GM21390 (cell line): ENCODE measurements at regions not wholly inside any gene's neighbourhood (a gene's known extent, or its start where the extent isn't known, plus 50 kb on each side); places are given as distances from the start of the nearest gene placed in this dataset.
"Not testable (repeated sequence)": the region's sequence is repeated elsewhere in the genome, so short reads cannot be mapped to it uniquely, and the experiment has no call there.

Experiments
- ATAC-seq: cut with Tn5 transposase; IDR thresholded peaks from one replicate; pipeline ENCODE4 v1.9.1; 2021; ENCODE audit not compliant: unreplicated experiment

DNA sequence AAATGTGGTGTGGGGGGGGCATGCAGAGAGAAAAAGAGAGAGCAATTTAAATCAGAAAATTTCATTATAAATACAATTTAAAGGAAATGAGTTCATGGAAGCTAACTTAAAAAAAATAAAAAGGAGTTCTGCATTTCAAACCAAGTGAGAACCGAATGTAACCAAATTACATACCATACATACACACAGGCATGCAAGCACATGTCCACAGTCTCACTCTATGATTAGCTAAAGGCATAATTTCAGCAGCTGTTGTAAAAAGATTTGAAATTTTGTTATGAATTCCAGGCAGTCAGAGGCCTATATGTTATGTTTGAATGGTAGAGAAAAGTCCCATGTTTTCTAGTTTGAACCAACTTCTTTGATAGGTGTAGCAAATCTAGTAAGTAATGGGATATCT, 611.6 kb upstream of the ADGRL3 start:
- ATAC-seq: no peak

DNA sequence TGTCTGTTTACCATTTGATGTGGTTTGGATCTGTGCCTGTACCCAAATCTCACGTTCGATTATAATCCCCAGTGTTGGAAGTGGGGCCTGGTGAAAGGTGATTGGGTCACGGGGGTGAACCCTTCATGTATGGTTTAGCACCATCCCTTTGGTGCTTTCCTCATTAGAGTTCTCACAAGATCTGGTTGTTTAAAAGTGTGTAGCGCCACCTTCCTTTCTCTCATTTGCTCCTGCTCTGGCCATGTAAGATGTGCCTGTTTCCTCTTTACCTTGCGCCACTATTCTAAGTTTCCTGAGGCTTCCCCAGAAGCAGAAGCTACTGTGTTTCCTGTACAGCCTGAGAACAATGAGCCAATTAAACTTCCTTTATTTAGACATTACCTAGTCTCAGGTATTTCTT, 610.7 kb upstream of the ADGRL3 start:
- no peak for ATAC-seq

DNA sequence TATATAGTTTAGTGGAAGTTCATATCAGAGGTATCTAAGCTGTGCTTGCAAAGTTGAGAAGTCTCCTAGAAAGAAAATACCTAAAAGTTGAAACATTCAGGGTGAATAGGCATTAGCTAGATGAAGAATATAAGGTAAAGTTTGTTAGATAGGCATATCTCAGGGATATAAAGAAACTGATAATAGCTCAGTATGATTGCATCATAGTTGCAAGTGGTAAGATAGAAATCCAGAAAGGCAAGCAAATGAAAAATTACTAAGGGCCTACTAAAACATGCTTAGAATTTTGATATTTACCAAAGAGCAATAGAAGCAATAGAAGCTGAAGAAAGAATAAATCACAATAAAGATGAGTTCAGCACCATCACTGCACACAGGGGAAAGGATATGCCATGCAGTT, 610.0 kb upstream of the ADGRL3 start:
- no peak for ATAC-seq

DNA sequence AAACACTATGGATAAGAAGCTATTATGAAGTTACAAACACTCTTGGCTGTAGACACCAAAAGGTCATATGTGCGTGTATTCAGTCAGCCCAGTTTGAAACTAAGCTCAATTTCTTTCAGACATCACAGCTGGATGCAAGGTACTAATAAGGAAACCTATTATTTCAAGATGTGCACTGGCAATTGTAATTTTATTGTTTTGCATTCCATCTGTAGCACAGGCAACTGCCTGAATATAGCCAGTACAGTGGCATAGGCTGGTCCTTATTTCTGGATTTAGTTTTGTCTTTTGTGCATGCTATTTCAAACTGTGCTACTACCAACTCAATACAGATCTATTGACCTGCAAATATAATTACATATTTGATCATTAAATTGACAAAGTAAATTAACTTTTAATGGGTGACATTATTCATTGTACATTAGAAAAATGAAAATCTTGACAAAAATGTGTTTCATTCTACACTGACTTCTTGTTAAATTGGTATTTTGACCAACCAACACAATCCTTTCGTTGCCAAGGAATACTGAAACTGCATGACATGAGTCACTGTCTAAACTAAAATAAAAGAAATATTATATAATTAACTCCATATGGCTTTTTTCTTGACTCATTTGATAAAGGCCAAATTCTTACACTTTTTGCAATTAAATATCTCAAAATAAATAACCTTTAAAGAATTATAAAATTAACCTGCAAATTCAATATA, 594.3 kb upstream of the ADGRL3 start:
- no peak for ATAC-seq

DNA sequence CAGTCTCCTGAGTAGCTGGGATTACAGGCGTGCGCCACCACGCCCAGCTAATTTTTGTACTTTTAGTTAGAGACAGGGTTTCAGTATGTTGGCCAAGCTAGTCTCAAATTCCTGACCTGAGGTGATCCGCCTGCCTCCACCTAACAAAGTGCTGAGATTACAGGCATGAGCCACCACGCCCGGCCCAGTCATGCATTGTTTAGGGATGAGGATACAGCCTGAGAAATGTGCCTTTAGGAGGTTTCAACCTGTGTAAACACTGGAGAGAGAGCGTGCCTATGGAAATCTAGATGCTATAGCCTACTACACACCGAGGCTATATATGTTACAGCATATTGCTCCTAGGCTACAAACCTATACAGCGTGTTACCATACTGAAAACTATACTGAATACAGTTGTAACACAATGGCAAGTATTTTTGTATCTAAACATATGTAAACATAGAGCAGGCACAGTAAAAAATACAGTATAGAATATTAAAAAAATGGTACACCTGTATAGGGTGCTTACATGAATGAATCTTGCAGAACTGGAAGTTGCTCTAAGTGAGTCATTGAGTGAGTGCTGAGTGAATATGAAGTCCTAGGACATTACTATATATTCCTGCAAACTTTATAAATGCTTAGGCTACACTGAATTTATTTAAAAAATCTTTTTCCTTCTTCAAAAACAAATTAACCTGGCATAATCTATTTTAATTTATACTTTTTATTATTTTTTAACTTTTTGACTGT, 588.2 kb upstream of the ADGRL3 start:
- no peak for ATAC-seq

DNA sequence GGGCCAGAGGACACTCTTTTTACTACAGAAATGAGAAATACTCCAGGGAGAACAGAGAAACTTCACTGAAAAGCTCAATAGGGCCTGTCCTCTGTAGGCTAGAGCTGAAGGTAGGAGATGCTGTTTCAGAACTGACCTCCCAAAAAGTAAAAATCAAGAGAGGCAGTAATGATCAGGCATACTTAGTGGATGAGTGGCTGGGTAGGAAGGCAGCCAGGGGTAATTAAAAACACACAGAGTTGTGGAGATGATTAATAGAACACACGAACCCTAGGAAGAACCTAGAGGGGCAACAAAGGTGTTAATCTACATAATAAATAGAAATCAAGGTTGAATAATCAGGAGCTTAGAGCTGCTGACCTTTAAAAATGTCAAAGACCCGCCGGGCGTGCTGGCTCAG, 582.4 kb upstream of the ADGRL3 start:
- ATAC-seq: no peak

DNA sequence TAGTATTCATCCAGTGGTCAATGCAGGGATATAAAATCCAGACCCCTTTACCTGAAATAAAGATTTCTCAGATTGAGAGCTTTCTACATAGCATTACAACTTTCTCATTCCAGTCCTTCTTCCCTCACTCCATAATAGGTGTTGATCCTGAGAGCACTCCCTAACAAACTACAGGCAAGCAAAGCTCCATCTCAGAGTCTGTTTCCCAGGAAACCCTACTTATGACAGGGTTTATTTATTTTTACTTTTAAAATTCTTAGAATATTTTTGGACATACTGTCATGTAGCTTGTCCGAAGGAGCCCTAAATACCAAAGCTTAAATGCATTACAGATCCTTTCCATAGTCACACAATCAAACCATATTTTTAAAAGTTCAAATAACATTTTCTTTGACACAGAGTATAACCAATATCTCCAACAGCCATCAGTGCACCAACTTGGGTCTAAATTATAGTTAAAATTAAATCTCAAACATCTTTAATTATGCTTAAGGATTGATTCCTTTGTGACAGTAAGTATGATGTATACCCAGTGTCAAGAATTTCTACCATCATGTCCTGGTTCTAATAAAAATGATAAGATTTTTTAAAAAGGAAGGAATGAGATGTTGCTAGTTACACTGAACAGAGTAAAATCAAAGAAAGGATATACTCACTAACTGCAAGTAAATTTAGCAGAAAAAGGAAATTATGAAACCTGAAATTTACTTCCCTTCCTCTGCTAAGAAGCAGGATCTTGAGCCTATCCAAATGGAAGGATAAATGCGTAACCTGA, 580.4 kb upstream of the ADGRL3 start:
- ATAC-seq: no peak

DNA sequence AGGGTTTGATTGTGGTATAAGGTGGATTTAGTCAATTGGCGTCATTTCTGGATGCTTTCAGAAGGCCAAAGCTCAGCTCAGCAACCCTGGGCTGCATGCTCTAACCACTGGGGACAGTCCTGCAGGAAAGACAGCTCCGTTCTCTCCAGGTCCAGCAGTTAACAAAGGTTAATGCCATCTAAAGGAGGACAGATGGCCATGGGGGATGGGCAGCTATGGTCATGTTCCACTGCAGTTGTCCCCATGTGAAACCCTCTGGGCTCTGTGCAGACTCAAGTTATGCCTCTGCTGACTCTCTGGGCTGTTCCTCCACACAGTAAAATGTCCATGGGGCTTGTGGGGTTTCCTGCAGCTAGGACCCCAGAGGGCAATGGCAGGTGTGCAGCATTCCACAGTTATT, 562.1 kb upstream of the ADGRL3 start:
- no peak for ATAC-seq

DNA sequence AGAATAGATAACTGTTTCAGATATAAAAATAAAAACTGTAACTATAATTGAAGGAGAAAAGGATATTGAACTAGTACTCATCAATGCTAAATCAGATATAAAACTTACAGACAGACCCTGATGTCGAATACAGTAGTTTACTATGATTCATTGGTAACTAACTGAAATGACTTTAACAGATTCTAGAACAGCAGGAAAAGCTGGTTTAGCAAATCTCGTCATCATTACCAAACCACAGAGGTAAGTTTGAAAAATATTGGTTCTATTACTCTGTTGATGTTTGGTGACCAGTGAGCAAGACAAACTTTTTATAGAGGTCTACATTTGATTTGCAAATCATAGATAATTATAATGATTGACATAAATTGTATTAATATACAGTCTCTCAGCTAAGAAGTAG, 551.4 kb upstream of the ADGRL3 start:
- no peak for ATAC-seq

DNA sequence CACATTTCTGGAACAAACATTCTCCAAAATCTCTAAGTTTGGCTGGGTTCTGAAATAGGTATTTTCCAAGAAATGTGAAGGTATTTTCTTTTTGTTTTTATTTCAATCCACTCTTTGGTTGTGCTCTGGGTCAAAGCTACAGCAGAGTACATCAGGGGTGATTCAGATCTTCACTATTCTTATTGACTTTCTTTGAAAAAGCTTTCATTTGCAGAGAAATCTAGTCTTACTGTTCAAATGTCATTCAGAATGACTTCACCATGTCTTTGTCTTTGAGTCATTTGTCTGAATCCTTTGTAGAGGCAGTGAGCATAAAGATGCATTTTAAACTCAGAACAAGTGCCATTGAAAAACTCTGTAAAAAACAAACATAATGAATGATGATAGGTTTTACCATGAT, 547.2 kb upstream of the ADGRL3 start:
- no peak for ATAC-seq

DNA sequence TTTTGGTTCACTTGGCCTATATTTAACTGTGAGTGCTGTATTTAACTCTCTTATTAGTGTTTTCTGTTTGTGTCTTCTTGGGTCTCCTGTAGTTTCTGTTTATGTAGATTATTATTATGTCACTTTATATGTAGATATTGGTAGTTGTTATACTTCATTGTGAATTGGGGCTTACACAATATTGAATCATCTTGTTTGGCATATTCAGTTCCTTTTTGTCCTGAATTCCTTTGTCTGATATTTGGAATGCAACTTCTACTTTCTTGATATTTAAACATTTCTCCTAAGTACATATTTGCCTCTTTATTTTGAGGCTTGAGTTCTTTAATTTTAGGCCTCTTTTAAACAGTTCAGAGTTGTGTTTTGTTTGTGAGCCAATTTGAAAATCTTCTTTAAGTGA, 544.8 kb upstream of the ADGRL3 start:
- ATAC-seq: no peak

DNA sequence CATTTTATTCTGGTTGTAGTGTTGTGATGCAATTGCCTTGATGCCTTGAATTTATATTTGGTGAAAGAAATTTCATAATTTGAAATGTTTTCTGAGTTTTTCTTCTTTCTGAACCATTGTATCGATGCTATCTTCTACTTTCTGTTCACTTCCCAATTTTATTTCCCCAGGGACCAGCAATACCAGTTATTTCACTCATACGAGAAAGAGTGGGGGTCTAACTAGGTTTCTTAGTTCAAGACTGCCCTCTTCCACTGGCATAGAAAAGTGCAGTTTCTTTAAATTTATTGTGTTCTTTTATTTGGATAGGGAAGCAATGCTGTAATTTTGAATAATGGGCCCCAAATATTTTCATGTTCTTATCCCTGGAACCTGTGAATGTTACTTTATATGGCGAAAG, 544.0 kb upstream of the ADGRL3 start:
- no peak for ATAC-seq

DNA sequence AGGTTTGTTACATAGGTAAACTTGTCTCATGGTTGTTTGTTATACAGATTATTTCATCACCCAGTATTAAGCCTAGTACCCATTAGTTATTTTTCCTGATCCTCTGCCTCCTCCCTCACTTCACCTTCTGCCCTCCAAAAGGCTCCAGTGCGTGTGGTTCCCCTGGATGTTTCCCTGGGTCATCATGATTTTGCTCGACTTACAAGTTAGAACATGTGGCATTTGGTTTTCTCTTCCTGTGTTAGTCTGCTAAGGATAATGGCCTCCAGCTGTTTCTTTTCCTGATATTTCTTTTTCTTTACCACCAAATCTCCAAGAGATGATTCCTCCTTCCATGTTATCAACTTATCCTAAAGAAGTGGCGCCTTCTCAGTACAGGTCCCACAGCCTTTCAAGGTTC, 543.1 kb upstream of the ADGRL3 start:
- ATAC-seq: no peak

DNA sequence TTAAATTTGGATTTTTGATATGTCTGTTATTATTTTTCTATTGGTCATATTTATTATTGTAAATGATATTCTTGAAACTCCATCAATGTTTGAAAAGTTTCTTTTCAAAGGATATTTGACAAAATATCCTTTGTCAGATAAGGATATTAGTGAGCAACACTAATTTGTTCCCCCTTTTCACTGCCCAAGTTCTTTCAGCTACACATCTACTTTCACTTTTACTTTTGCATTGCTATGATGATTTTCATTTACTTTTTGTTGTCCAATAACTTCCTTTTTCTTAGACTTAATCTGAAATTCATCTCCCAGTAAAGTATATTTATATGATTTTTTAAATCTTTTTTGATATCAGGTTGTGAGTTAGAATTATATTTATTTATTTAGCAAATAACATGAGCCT, 542.3 kb upstream of the ADGRL3 start:
- no peak for ATAC-seq

DNA sequence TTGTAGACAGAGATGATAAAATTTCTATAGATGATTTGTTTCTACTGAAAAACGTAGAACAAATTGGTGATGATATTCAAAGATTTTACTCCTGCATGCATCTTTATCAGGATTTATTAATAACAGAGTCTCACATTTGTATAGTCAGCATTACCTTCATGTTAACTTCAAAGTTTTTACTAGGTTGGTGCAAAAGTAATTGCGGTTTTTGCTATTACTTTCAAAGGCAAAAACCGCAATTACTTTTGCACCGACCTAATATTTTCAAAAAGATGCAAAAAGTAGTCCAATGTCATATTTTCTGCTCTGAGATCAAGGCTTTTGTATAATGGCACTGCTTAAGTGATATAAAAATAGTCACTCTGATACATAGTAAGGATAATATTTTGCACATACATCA, 536.4 kb upstream of the ADGRL3 start:
- no peak for ATAC-seq

DNA sequence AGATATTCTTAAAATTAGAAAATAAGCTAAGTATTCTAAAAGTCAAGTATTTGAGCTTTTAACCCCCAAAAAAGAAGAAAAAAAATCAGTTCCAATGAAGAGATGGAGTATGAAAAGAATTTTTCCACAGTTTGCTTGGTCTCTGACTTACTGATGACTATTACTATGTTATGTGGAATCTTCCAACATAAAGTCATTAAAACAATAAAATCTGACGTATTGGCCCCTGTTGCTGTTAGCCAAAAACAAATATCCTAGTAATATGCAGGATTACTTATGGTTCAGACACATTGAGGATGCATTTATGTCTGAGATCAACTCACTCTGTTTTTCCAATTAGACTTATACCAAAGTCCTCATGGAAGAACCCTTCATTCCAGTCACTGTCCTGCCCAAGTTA, 517.2 kb upstream of the ADGRL3 start:
- no peak for ATAC-seq

DNA sequence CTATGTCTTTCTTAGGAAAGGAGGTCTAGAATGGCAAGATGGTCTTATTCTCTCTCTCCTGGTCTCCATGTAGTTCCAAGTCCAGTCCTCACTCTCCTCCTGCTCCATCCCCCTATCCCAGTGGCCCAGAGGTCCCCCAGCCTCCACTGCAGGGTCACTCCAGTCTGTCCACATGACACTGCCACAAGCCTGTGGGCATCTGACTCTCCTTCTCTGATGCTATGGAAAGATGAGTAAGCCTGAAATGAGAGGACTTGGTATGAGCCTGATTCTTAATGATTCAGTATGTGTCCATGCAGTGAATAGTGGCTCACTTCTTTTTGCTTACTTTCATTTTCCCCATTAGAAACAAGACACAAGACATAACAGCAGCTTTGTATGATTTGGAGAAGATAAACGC, 516.8 kb upstream of the ADGRL3 start:
- no peak for ATAC-seq

DNA sequence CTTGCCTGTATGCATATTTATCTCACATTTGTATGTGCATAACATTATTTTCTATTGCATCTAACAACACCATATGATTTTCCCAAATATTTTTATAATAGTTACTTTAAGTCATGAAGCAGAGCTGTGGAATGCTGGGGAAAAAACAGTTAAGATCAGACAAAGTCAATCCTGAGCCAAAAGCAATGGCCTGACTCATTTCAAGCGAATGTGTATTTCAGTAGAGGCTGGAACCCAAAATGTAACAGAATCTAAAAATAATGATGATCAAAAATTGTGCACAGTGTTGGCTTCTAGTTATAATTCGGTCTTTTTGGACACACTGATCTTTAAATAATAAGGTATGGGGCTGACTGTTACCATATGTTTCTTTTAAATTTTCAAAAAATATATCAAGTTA, 516.2 kb upstream of the ADGRL3 start:
- ATAC-seq: no peak

DNA sequence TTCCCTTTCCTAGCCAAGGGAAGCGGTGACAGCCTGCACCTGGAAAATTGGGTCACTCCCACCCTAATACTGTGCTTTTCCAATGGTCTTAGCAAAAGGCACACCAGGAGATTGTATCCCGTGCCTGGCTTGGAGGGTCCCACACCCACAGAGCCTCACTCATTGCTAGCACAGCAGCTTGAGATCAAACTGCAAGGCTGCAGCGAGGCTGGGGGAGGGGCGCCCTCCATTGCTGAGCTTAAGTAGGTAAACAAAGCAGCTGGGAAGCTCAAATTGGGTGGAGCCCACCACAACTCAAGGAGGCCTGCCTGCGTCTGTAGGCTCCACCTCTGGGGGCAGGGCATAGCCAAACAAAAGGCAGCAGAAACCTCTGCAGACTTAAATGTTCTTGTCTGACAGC, 504.1 kb upstream of the ADGRL3 start:
- not testable (repeated sequence) for ATAC-seq

DNA sequence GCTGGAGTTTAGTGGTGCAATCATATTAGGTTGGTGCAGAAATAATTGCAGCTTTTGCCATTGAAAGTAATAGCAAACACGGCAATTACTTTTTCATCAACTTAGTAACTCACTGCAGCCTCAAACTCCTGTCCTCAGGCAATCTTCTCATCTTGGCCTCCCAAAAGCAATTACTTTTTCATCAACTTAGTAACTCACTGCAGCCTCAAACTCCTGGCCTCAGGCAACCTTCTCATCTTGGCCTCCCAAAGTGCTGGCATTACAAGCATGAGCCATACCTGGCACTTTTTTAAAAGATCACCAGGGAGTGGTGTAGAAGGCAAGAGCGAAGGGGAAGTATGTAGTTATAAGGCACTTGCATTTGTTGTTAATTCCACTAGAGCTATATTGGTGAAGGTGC, 491.1 kb upstream of the ADGRL3 start:
- no peak for ATAC-seq

DNA sequence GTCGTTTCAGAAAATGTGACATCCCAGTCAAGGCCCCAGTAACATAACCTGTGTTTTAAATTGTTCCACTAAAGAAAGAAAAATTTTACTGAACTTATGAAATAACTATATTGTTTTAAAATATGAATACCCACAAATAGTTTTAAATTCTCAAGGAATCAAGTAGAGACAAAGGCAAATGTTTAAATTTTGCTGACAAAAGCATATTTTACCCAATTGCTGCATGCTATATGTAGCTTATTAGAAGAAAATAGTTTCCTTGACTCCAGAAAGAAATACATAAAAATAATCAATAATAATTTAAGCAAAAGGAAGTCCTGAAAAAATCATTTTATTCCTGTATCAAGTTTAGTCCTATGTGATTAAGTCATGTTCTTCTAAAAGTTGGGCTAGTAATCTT, 481.3 kb upstream of the ADGRL3 start:
- no peak for ATAC-seq

DNA sequence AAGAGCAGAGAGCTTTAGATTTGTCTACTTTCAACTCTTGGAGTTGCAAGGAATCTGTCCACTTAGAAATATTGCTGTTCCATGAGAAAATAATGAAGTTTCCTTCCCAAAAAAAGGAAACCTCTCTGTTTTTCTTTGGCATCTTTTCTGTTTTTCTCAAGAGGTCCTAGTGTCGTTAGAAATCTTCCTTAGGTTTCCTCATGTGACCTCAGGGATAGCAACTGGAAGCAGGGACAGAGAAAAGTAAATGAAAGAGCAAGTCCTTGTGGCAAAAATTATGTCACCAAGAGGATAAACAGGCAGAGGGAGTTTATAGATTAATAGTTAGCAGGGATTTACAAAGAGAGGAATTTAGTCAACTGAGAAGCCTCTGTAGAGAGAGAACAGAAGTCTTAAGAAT, 478.4 kb upstream of the ADGRL3 start:
- ATAC-seq: no peak
